NCI-H2107 treated with DMSO at 0.1 percent for 48 hours (cell line): ENCODE measurements at regions not wholly inside any gene's neighbourhood (a gene's known extent, or its start where the extent isn't known, plus 50 kb on each side); places are given as distances from the start of the nearest gene placed in this dataset.

ENCODE experiments used
- DNase-seq: peaks from one replicate; lab custom pipeline; 2025; ENCODE audit not compliant: unreplicated experiment; lab: John Stamatoyannopoulos, UW

DNA sequence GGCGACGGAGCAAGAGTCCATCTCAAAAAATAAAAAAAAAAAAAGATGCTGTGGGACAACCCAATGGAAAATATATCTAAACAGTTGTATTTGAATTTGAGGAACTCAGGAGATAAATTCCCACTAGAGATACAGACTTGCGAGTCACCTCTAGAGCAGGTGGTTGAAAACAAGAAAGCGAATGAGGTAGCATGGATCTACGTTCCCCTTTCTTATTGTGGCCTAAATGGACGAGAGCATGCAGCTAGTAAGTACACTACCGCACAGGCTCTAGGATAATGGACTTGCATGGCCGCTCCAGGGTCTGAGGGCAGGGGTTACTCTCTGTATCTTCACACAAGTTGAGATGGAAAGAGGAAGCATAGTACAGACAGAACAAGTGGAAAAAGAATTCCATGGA is 63.5 kb upstream of the TGFBR2 start:
- no peak for DNase-seq

DNA sequence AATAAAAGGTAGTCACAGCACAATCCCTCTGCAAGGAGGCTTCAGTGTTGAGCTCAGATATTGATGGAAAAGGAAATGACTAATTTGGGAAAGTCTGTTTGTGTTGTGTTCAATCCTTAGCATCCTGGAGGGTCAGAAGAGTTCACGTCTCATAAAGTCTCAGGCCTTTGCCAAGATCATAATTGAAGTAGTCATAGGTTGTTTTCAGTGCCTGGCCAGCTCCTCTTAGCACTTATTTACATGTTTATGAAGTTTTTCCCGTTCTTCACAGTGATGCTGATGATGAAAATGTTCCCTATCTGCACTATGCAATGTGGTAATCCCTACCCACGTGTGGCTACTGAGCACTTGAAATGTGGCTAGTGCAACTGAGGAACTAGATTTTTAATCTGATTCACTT is 61.6 kb upstream of the TGFBR2 start:
- DNase-seq: no peak

- no peak for DNase-seq
Observed at GRCh38 chr3:30546934-30547333, 59.5 kb upstream of the TGFBR2 start.

DNA sequence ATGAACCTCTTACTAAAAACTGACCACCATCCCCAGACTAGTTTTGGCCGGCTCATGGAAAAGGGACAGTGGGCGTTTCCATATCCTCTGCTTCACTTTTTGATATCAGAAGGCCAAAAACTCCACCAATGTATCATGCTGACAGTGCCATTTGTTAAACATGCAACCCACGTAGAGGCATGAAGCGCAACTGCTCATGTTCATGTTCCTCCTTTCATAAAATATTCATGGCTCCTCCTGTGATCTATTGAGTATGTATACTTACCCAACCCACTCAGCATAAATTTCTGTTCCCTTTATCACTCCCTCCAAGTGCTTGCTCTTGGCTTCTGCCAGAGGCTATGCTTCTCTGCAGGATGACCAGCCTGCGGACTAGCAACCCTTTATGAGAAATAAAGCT is 58.7 kb upstream of the TGFBR2 start:
- DNase-seq: no peak

DNA sequence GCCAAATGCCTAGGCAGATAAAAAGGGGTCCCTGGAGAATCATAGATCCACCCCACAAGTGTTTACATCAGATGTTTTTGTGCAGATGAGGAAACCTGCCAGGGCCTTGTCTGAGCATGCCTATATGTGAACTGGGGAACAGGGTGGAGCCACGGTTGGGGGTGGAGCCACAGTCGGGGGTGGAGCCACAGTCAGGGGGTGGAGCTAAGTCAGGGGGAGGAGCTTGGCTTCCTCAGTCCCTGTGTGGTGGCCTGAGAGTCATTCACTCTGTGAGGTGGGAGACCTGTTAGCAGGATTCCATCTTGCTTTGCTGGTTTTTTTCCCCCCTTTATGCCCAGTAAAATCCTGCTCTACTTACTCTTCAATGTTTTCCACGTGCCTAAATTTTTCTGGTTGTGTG is 57.8 kb upstream of the TGFBR2 start:
- no peak for DNase-seq

- DNase-seq: peak; percentile 1
Observed at GRCh38 chr3:30549600-30549999, 56.8 kb upstream of the TGFBR2 start.

GRCh38 chr3:30550246-30550645 is 56.2 kb upstream of the TGFBR2 start:
- DNase-seq: no peak

GRCh38 chr3:30551266-30551665 is 55.1 kb upstream of the TGFBR2 start:
- DNase-seq: no peak

DNA sequence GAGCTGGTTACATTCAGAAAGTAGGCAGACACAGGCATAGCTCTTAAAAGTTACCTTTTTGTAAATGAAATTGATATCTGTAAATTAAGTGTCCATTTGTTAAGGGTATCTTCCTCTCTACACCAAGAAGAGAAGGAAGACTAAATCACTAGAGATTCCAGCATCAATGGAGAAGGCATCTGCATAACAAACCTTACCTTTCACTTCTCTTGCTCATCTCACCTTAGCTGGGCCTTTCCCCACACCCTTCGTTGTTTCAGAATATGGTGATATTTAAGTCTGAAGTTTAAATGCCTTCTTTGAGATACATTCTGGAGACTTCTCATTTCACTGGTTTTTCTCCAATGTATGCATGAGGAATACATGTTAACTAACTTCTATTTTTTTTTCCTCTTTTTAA is 54.5 kb upstream of the TGFBR2 start:
- DNase-seq: no peak

- DNase-seq: no peak
Observed at GRCh38 chr3:30553641-30554316, 52.6 kb upstream of the TGFBR2 start.

DNA sequence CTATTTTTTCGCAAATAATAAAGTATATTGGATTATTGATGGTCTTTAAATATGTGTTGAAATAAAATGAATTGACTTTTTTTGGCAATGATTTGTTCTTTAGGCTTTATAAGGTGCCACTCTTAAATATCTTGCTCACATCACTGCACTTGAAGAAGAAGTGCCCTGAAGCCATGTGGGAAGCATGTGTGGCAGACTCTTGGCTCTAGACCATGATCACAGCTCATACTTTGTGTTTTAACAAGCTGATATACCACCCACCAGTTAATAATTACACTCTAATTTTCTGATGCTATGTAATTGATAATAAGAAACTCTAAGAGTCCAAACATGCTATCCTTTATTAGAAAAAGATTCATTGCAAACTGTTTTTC is 52.1 kb upstream of the TGFBR2 start:
- DNase-seq: no peak

DNA sequence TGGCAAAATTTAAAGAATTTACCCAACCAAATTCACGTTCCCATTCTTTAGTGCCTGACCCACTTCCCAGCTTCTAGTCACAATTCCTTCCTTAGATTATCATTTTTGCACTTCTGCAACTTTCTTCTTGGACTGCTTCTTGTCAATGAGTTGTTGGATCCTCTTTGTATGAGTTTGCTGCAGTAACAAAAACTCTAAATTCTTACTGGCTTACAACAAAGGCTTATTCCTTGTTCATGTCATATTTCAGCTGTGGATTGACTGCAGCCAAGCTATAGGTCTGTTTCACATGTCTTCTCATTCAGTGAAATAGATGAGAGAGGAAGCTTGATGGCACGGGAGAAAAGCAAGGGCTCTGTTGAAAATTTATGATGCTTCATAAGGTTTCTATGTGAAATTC is 50.4 kb upstream of the TGFBR2 start:
- DNase-seq: no peak
